ENCODE measurements at regions not wholly inside any gene's neighbourhood (a gene's known extent, or its start where the extent isn't known, plus 50 kb on each side); places are given as distances from the start of the nearest gene placed in this dataset.

GRCh38 chr2:217301142-217301925, 441.5 kb upstream of the TNP1 start:
- no peaks in the 10 kb centered on the region for H3K36me3 ChIP-seq (replicated peaks in 1 of 2; ENCODE audit: control insufficient read depth in 1 of 2, insufficient read depth in 2 of 2, low read length in 1 of 2)
- no peaks in the 10 kb centered on the region for H3F3A ChIP-seq (replicated peaks; ENCODE audit: insufficient read depth)
- H3K4me1 ChIP-seq (ENCODE audit: control insufficient read depth in 1 of 2, insufficient read depth in 2 of 2, low read depth in 1 of 2, low read length in 1 of 2), result no peaks in the 10 kb centered on the region; a peak in 1 of 4 replicates
- no peak overlapping the region for H2AFZ ChIP-seq (ENCODE audit: low read depth)
- TF ChIP-seq POLR2AphosphoS5 (IDR thresholded peaks at IDR 0.05; ENCODE audit: low read depth, low read length), result no peak
- TF ChIP-seq RAD21 (IDR thresholded peaks at IDR 0.05; ENCODE audit: low read length), result no peak
- TF ChIP-seq, protein P1, sequence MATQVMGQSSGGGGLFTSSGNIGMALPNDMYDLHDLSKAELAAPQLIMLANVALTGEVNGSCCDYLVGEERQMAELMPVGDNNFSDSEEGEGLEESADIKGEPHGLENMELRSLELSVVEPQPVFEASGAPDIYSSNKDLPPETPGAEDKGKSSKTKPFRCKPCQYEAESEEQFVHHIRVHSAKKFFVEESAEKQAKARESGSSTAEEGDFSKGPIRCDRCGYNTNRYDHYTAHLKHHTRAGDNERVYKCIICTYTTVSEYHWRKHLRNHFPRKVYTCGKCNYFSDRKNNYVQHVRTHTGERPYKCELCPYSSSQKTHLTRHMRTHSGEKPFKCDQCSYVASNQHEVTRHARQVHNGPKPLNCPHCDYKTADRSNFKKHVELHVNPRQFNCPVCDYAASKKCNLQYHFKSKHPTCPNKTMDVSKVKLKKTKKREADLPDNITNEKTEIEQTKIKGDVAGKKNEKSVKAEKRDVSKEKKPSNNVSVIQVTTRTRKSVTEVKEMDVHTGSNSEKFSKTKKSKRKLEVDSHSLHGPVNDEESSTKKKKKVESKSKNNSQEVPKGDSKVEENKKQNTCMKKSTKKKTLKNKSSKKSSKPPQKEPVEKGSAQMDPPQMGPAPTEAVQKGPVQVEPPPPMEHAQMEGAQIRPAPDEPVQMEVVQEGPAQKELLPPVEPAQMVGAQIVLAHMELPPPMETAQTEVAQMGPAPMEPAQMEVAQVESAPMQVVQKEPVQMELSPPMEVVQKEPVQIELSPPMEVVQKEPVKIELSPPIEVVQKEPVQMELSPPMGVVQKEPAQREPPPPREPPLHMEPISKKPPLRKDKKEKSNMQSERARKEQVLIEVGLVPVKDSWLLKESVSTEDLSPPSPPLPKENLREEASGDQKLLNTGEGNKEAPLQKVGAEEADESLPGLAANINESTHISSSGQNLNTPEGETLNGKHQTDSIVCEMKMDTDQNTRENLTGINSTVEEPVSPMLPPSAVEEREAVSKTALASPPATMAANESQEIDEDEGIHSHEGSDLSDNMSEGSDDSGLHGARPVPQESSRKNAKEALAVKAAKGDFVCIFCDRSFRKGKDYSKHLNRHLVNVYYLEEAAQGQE (IDR thresholded peaks at IDR 0.05; ENCODE audit: low read depth, low read length), result no peak
- TF ChIP-seq RXRA (IDR thresholded peaks at IDR 0.05; ENCODE audit: borderline replicate concordance, low read depth), result no peak
- TF ChIP-seq RCOR1 (IDR thresholded peaks at IDR 0.05; ENCODE audit: low read length), result no peak
- no peak for TF ChIP-seq SMC3 (IDR thresholded peaks at IDR 0.05; ENCODE audit: low read depth, low read length)
- no peak for TF ChIP-seq MEF2A (IDR thresholded peaks at IDR 0.05; ENCODE audit: borderline replicate concordance, low read depth)
- TF ChIP-seq TAF1 (IDR thresholded peaks at IDR 0.05; ENCODE audit: borderline replicate concordance, low read depth, low read length), result no peak
- TF ChIP-seq TEAD4 (IDR thresholded peaks at IDR 0.05; ENCODE audit: borderline replicate concordance, insufficient read depth), result no peak
- no peak for TF ChIP-seq MXI1 (IDR thresholded peaks at IDR 0.05; ENCODE audit: low read depth, low read length)
- TF ChIP-seq NRF1 (IDR thresholded peaks at IDR 0.05; ENCODE audit: low read depth, low read length), result no peak
- TF ChIP-seq FOSL2 (IDR thresholded peaks at IDR 0.05; ENCODE audit: borderline replicate concordance, low read depth), result no peak
- TF ChIP-seq EP300 (IDR thresholded peaks at IDR 0.05; ENCODE audit: borderline replicate concordance in 1 of 2, low read depth in 1 of 2, low read length in 1 of 2), result no peak
- TF ChIP-seq NFIC (IDR thresholded peaks at IDR 0.05; ENCODE audit: borderline replicate concordance), result no peak
- TF ChIP-seq EZH2phosphoT487 (IDR thresholded peaks at IDR 0.05; ENCODE audit: borderline replicate concordance, low read depth), result no peak
- TF ChIP-seq ELF1 (IDR thresholded peaks at IDR 0.05), result no peak
- TF ChIP-seq IRF3 (IDR thresholded peaks at IDR 0.05; ENCODE audit: low read depth, low read length), result no peak
- TF ChIP-seq FOXM1 (IDR thresholded peaks at IDR 0.05; ENCODE audit: low read depth), result no peak
- TF ChIP-seq USF2 (IDR thresholded peaks at IDR 0.05; ENCODE audit: borderline replicate concordance, low read depth, low read length), result no peak
- TF ChIP-seq FOXJ3 (CRISPR knock-in tag; IDR thresholded peaks at IDR 0.05), result no peak
- ChIA-PET POLR2A (no interaction called here), CTCF (no interaction called here)
- WGBS (ENCODE audit: low lambda C conversion rate), result 89% methylated on average over 4 of the region's 4 CpGs
- no peak for DNase-seq
- no peaks in the 10 kb centered on the region for H4K20me1 ChIP-seq (ENCODE audit: insufficient read depth)
- no peaks in the 10 kb centered on the region for H3K27me3 ChIP-seq (ENCODE audit: insufficient read depth)
- no peak overlapping the region for H3K9ac ChIP-seq
- no peak overlapping the region for H3K4me2 ChIP-seq
- H3K9me3 ChIP-seq, result no peaks in the 10 kb centered on the region; the same call in 1 of the 2 replicates
- H3K4me3 ChIP-seq (ENCODE audit: low read depth in 2 of 2, low read length in 1 of 2), result no peak overlapping the region
- H3K27ac ChIP-seq (ENCODE audit: low read depth in 2 of 2, low read length in 1 of 2), result no peak overlapping the region
- no peaks in the 10 kb centered on the region for H3K9me2 ChIP-seq
- H3K79me2 ChIP-seq (ENCODE audit: insufficient read depth), result no peaks in the 10 kb centered on the region
